DMS153 treated with DMSO at 0.1 percent for 48 hours (cell line): ENCODE measurements at regions not wholly inside any gene's neighbourhood (a gene's known extent, or its start where the extent isn't known, plus 50 kb on each side); places are given as distances from the start of the nearest gene placed in this dataset.
"Not testable (repeated sequence)": the region's sequence is repeated elsewhere in the genome, so short reads cannot be mapped to it uniquely, and the experiment has no call there.

Experiments
- DNase-seq: peaks from one replicate; lab custom pipeline; 2025; ENCODE audit not compliant: unreplicated experiment; lab: John Stamatoyannopoulos, UW

GRCh38 chr4:149048451-149049143, 606.4 kb upstream of the NR3C2 start:
- DNase-seq: no peak

- no peak for DNase-seq
Observed at GRCh38 chr4:149047368-149047767, 605.2 kb upstream of the NR3C2 start.

- no peak for DNase-seq
Observed at GRCh38 chr4:149045731-149046130, 603.5 kb upstream of the NR3C2 start.

GRCh38 chr4:149039786-149040185, 597.6 kb upstream of the NR3C2 start:
- not testable (repeated sequence) for DNase-seq

GRCh38 chr4:149031399-149031798, 589.2 kb upstream of the NR3C2 start:
- DNase-seq: no peak

- no peak for DNase-seq
Observed at GRCh38 chr4:149029056-149029651, 586.9 kb upstream of the NR3C2 start.

- no peak for DNase-seq
Observed at GRCh38 chr4:149026696-149027095, 584.5 kb upstream of the NR3C2 start.

GRCh38 chr4:149017002-149017734, 575.0 kb upstream of the NR3C2 start:
- no peak for DNase-seq

GRCh38 chr4:149009223-149009622, 567.0 kb upstream of the NR3C2 start:
- DNase-seq: no peak

- no peak for DNase-seq
Observed at GRCh38 chr4:149008415-149009025, 566.3 kb upstream of the NR3C2 start.

- DNase-seq: no peak
Observed at GRCh38 chr4:149005191-149005590, 563.0 kb upstream of the NR3C2 start.

- DNase-seq: no peak
Observed at GRCh38 chr4:148999924-149000323, 557.7 kb upstream of the NR3C2 start.

- no peak for DNase-seq
Observed at GRCh38 chr4:148998719-148999118, 556.5 kb upstream of the NR3C2 start.

- DNase-seq: no peak
Observed at GRCh38 chr4:148986951-148987350, 544.7 kb upstream of the NR3C2 start.

- DNase-seq: no peak
Observed at GRCh38 chr4:148984951-148985350, 542.7 kb upstream of the NR3C2 start.

- DNase-seq: no peak
Observed at GRCh38 chr4:148982200-148982599, 540.0 kb upstream of the NR3C2 start.

- DNase-seq: no peak
Observed at GRCh38 chr4:148980782-148981480, 538.7 kb upstream of the NR3C2 start.

- no peak for DNase-seq
Observed at GRCh38 chr4:148978301-148978700, 536.1 kb upstream of the NR3C2 start.

GRCh38 chr4:148975464-148975863, 533.2 kb upstream of the NR3C2 start:
- no peak for DNase-seq

- no peak for DNase-seq
Observed at GRCh38 chr4:148965080-148965479, 522.9 kb upstream of the NR3C2 start.

GRCh38 chr4:148964456-148964855, 522.2 kb upstream of the NR3C2 start:
- no peak for DNase-seq
